ENCODE measurements at regions not wholly inside any gene's neighbourhood (a gene's known extent, or its start where the extent isn't known, plus 50 kb on each side); places are given as distances from the start of the nearest gene placed in this dataset.
"Not testable (repeated sequence)": the region's sequence is repeated elsewhere in the genome, so short reads cannot be mapped to it uniquely, and the experiment has no call there.

- DNase-seq (ENCODE audit: low read depth) = no peak
- TF ChIP-seq CTCF (IDR thresholded peaks at IDR 0.05; ENCODE audit: control insufficient read depth, extremely low read depth, insufficient read depth) = no peak
- H3K4me3 ChIP-seq (ENCODE audit: low read depth, low read length) = no peak overlapping the region
These were observed 378.3 kb upstream of the FMR1 start for GRCh38 chrX:147533426-147533825.

GRCh38 chrX:147537172-147537571 is 374.5 kb upstream of the FMR1 start:
- DNase-seq (ENCODE audit: low read depth) = no peak

GRCh38 chrX:147548023-147548422 is 363.7 kb upstream of the FMR1 start:
- not testable (repeated sequence) for DNase-seq (ENCODE audit: low read depth); H3K4me3 ChIP-seq (ENCODE audit: low read depth, low read length)

More at GRCh38 chrX:147537172-147537571, 374.5 kb upstream of the FMR1 start:
- H3K4me3 ChIP-seq (ENCODE audit: low read depth, low read length) = no peak overlapping the region
- TF ChIP-seq CTCF (IDR thresholded peaks at IDR 0.05; ENCODE audit: control insufficient read depth, extremely low read depth, insufficient read depth) = no peak

GRCh38 chrX:147550217-147550616 is 361.5 kb upstream of the FMR1 start:
- no peak overlapping the region for H3K4me3 ChIP-seq (ENCODE audit: low read depth, low read length)
- TF ChIP-seq CTCF (IDR thresholded peaks at IDR 0.05; ENCODE audit: control insufficient read depth, extremely low read depth, insufficient read depth) = no peak
- DNase-seq (ENCODE audit: low read depth) = no peak

GRCh38 chrX:147559191-147559590 is 352.5 kb upstream of the FMR1 start:
- no peak for DNase-seq (ENCODE audit: low read depth)
- no peak overlapping the region for H3K4me3 ChIP-seq (ENCODE audit: low read depth, low read length)
- TF ChIP-seq CTCF (IDR thresholded peaks at IDR 0.05; ENCODE audit: control insufficient read depth, extremely low read depth, insufficient read depth) = no peak

- TF ChIP-seq CTCF (IDR thresholded peaks at IDR 0.05; ENCODE audit: control insufficient read depth, extremely low read depth, insufficient read depth) = no peak
- no peak overlapping the region for H3K4me3 ChIP-seq (ENCODE audit: low read depth, low read length)
- DNase-seq (ENCODE audit: low read depth) = no peak
These were observed 346.5 kb upstream of the FMR1 start for GRCh38 chrX:147565237-147565636.

GRCh38 chrX:147570483-147570882 is 341.2 kb upstream of the FMR1 start:
- no peak for DNase-seq (ENCODE audit: low read depth)
- no peak for TF ChIP-seq CTCF (IDR thresholded peaks at IDR 0.05; ENCODE audit: control insufficient read depth, extremely low read depth, insufficient read depth)
- no peak overlapping the region for H3K4me3 ChIP-seq (ENCODE audit: low read depth, low read length)
